GM23248 (cell line): ENCODE measurements at regions not wholly inside any gene's neighbourhood (a gene's known extent, or its start where the extent isn't known, plus 50 kb on each side); places are given as distances from the start of the nearest gene placed in this dataset.

Experiments
- EZH2 ChIP-seq: fragments of 200-600 bp; sonication (generic); IDR thresholded peaks from 2 replicates; pipeline ENCODE4 v1.6.1; 2018; ENCODE audit warnings: antibody characterized with exemption, mild to moderate bottlenecking; ENCODE audit not compliant: insufficient read depth, poor library complexity, severe bottlenecking
- EZH2phosphoT487 ChIP-seq: fragments of 200-600 bp; sonication (generic); IDR thresholded peaks from 2 replicates; pipeline ENCODE4 v1.6.1; 2018; ENCODE audit warnings: antibody characterized with exemption, moderate library complexity, mild to moderate bottlenecking, low read depth; ENCODE audit not compliant: insufficient read depth

DNA sequence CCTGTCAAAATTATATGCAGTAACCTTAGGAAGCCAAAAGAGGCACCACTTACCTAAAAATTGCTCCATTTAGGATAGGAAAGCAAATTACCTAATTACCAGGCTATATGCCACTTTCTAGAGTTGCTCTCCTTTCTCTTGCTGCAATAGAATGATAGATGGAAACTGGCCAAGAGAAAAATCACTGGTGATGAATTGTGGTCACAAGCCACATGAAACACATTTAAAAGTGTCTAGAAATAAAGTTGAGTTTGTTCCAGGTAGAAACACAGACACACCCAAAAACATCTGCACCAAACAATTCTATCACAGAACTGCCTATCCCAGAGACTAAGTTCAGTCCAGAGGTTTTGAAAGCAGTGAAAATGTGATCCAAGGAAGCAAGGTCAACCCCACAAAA, 337.7 kb downstream of the PCDH19 start:
- TF ChIP-seq EZH2phosphoT487 (peak; percentile 74; the same call in 1 of the 2 replicates), EZH2 (no peak)
